SK-N-SH (cell line): ENCODE measurements at regions not wholly inside any gene's neighbourhood (a gene's known extent, or its start where the extent isn't known, plus 50 kb on each side); places are given as distances from the start of the nearest gene placed in this dataset.

Source experiments
- CTCF ChIA-PET: fragments of 300-600, 350-600 bp; formaldehyde crosslinking; extraction: SDS; loops from one replicate; lab custom pipeline; 2021; lab: Yijun Ruan, JAX
- POLR2A ChIA-PET: fragments of 350-600 bp; sonication (Branson Sonifier 250); formaldehyde crosslinking; extraction: SDS; loops from one replicate; lab custom pipeline; 2020; ENCODE audit warnings: antibody characterized with exemption, inconsistent platforms; lab: Yijun Ruan, JAX
- DNase-seq: peaks from one replicate; pipeline ENCODE4 v3.0.0; 2012
- H2AFZ ChIP-seq: fragments of 200-600 bp; sonication (generic); 2 replicates; pipeline ENCODE4 v1.8.1; 2016; ENCODE audit warnings: antibody characterized with exemption, mild to moderate bottlenecking, low read depth
- H3F3A ChIP-seq: fragments of 200-600 bp; sonication (generic); replicated peaks from 2 replicates; pipeline ENCODE3; 2016; ENCODE audit warnings: antibody characterized with exemption, mild to moderate bottlenecking; ENCODE audit not compliant: insufficient read depth
- H3K27ac ChIP-seq, 2 experiments: fragments of 200-500 bp in 1 of 2; fragments of 200-600 bp in 1 of 2; sonication (Bioruptor generic) in 1 of 2; sonication (generic), shearing (Covaris generic) in 1 of 2; 2 replicates each; pipeline versions ENCODE4 v1.5.1 to v1.6.1; 2014 to 2016; ENCODE audit warnings: low read depth in 2 of 2, inconsistent platforms in 1 of 2, low read length in 1 of 2, mild to moderate bottlenecking in 1 of 2, mixed read lengths in 1 of 2
- H3K27me3 ChIP-seq: fragments of 200-600 bp; sonication (generic), shearing (Covaris generic); 2 replicates; pipeline ENCODE4 v1.6.1; 2016; ENCODE audit warnings: mixed run types; ENCODE audit not compliant: insufficient read depth
- H3K36me3 ChIP-seq, 2 experiments: fragments of 200-500 bp in 1 of 2; fragments of 200-600 bp in 1 of 2; sonication (Bioruptor generic) in 1 of 2; sonication (generic) in 1 of 2; replicated peaks in 1 of 2; 2 replicates each; pipeline versions ENCODE3 to v1.5.1; 2014 to 2016; ENCODE audit warnings: low read length in 1 of 2, mild to moderate bottlenecking in 1 of 2; ENCODE audit not compliant: insufficient read depth in 2 of 2, control insufficient read depth in 1 of 2
- H3K4me1 ChIP-seq, 2 experiments: fragments of 200-500 bp in 1 of 2; fragments of 200-600 bp in 1 of 2; sonication (Bioruptor generic) in 1 of 2; sonication (generic), shearing (Covaris generic) in 1 of 2; 2 replicates each; pipeline versions ENCODE4 v1.5.1 to v1.6.1; 2014 to 2016; ENCODE audit warnings: low read depth in 1 of 2, low read length in 1 of 2, mixed run types in 1 of 2; ENCODE audit not compliant: insufficient read depth in 2 of 2, control insufficient read depth in 1 of 2
- H3K4me2 ChIP-seq: fragments of 200-600 bp; sonication (generic), shearing (Covaris generic); 2 replicates; pipeline ENCODE4 v1.6.1; 2017; ENCODE audit warnings: mixed run types
- H3K4me3 ChIP-seq, 2 experiments: fragments of 200-500 bp in 1 of 2; fragments of 200-600 bp in 1 of 2; sonication (Bioruptor generic) in 1 of 2; sonication (generic), shearing (Covaris generic) in 1 of 2; 2 replicates each; pipeline versions ENCODE4 v1.5.1 to v1.8.1; 2014 to 2016; ENCODE audit warnings: low read depth in 2 of 2, inconsistent platforms in 1 of 2, low read length in 1 of 2, mild to moderate bottlenecking in 1 of 2, mixed read lengths in 1 of 2, moderate library complexity in 1 of 2
- H3K79me2 ChIP-seq: fragments of 200-600 bp; sonication (generic); 2 replicates; pipeline ENCODE4 v1.8.1; 2017; ENCODE audit warnings: mild to moderate bottlenecking; ENCODE audit not compliant: insufficient read depth
- H3K9ac ChIP-seq: fragments of 200-600 bp; sonication (generic); 2 replicates; pipeline ENCODE4 v1.6.1; 2017; ENCODE audit warnings: mixed run types
- H3K9me2 ChIP-seq: fragments of 200-600 bp; sonication (generic); 2 replicates; pipeline ENCODE4 v1.6.1; 2017; ENCODE audit warnings: mixed run types
- H3K9me3 ChIP-seq: fragments of 200-600 bp; sonication (generic); 2 replicates; pipeline ENCODE4 v1.6.1; 2017; ENCODE audit warnings: mixed run types, mild to moderate bottlenecking, moderate library complexity
- H4K20me1 ChIP-seq: fragments of 200-600 bp; sonication (generic); 2 replicates; pipeline ENCODE4 v1.6.1; 2017; ENCODE audit warnings: mild to moderate bottlenecking, mixed run types; ENCODE audit not compliant: insufficient read depth
- CHD2 ChIP-seq: fragments of 150-350 bp; IDR thresholded peaks from 2 replicates; pipeline ENCODE4 v1.6.1; 2018; ENCODE audit warnings: low read length; ENCODE audit not compliant: partially characterized antibody
- CTCF ChIP-seq: fragments of 200-600 bp; sonication (generic); IDR thresholded peaks from 2 replicates; pipeline ENCODE4 v1.6.1; 2017; ENCODE audit warnings: antibody characterized with exemption, mild to moderate bottlenecking, moderate library complexity
- ELF1 ChIP-seq: IDR thresholded peaks from 2 replicates; pipeline ENCODE4 v1.4.0; 2012
- FOSL2 ChIP-seq: IDR thresholded peaks from 2 replicates; pipeline ENCODE4 v1.4.0; 2012; ENCODE audit warnings: low read depth, mild to moderate bottlenecking, moderate library complexity, borderline replicate concordance
- FOXJ3 ChIP-seq: sonication (generic); formaldehyde crosslinking; IDR thresholded peaks from 2 replicates; pipeline ENCODE4 v1.5.1; 2020; ENCODE audit warnings: mild to moderate bottlenecking, missing genetic modification reagents
- FOXM1 ChIP-seq: IDR thresholded peaks from 2 replicates; pipeline ENCODE4 v1.4.0; 2012; ENCODE audit warnings: low read depth, mild to moderate bottlenecking
- GABPA ChIP-seq: IDR thresholded peaks from 2 replicates; pipeline ENCODE4 v1.4.0; 2012; ENCODE audit warnings: low read depth, mild to moderate bottlenecking
- GATA2 ChIP-seq: sonication (generic); formaldehyde crosslinking; IDR thresholded peaks from 2 replicates; pipeline ENCODE4 v1.5.0; 2020; ENCODE audit warnings: mild to moderate bottlenecking, missing genetic modification reagents
- IRF3 ChIP-seq: fragments of 150-350 bp; IDR thresholded peaks from 2 replicates; pipeline ENCODE4 v1.6.1; 2016; ENCODE audit warnings: mild to moderate bottlenecking, low read depth, low read length
- JUND ChIP-seq: IDR thresholded peaks from 2 replicates; pipeline ENCODE4 v1.4.0; 2012
- MEF2A ChIP-seq: IDR thresholded peaks from 2 replicates; pipeline ENCODE4 v1.4.0; 2012; ENCODE audit warnings: low read depth, borderline replicate concordance
- MXI1 ChIP-seq: IDR thresholded peaks from 2 replicates; pipeline ENCODE4 v1.6.1; 2012; ENCODE audit warnings: mild to moderate bottlenecking, low read depth, low read length, improper control_type of control experiment
- RAD21 ChIP-seq: IDR thresholded peaks from 2 replicates; pipeline ENCODE4 v1.6.1; 2012; ENCODE audit warnings: mild to moderate bottlenecking, low read length
- RCOR1 ChIP-seq: fragments of 150-350 bp; IDR thresholded peaks from 2 replicates; pipeline ENCODE4 v1.6.1; 2017; ENCODE audit warnings: antibody characterized with exemption, low read length
- REST ChIP-seq: IDR thresholded peaks from 2 replicates; pipeline ENCODE4 v1.6.1; 2012; ENCODE audit warnings: mild to moderate bottlenecking, low read depth, low read length, moderate library complexity
- RFX5 ChIP-seq: IDR thresholded peaks from 2 replicates; pipeline ENCODE4 v1.6.1; 2012; ENCODE audit warnings: mild to moderate bottlenecking, improper control_type of control experiment, low read length
- TAF1 ChIP-seq: IDR thresholded peaks from 2 replicates; pipeline ENCODE4 v1.6.1; 2012; ENCODE audit warnings: low read depth, mild to moderate bottlenecking, low read length, moderate library complexity, borderline replicate concordance
- TEAD4 ChIP-seq: IDR thresholded peaks from 2 replicates; pipeline ENCODE4 v1.4.0; 2012; ENCODE audit warnings: mild to moderate bottlenecking, borderline replicate concordance; ENCODE audit not compliant: insufficient read depth
- USF1 ChIP-seq: IDR thresholded peaks from 2 replicates; pipeline ENCODE4 v1.4.0; 2012; ENCODE audit warnings: low read depth, borderline replicate concordance
- ZBTB33 ChIP-seq: IDR thresholded peaks from 2 replicates; pipeline ENCODE4 v1.4.0; 2012; ENCODE audit warnings: low read depth, borderline replicate concordance
- WGBS: methylation state at CpG from one replicate; pipeline ENCODE4 v1.1.6; 2017; ENCODE audit warnings: low lambda C conversion rate; 5-methylcytosine and 5-hydroxymethylcytosine counted together

GRCh38 chr5:166595274-166595951 lies 1696.0 kb upstream of the WWC1 start:
- Histone ChIP-seq H2AFZ (no peak overlapping the region), H3K4me3 (no peak overlapping the region), H3K9ac (no peak overlapping the region), H3K27me3 (no peaks in the 10 kb centered on the region), H3K9me2 (no peaks in the 10 kb centered on the region), H3F3A (no peaks in the 10 kb centered on the region), H4K20me1 (no peaks in the 10 kb centered on the region), H3K4me2 (no peak overlapping the region), H3K4me1 (no peaks in the 10 kb centered on the region), H3K79me2 (no peaks in the 10 kb centered on the region), H3K9me3 (no peaks in the 10 kb centered on the region), H3K36me3 (no peaks in the 10 kb centered on the region), H3K27ac (no peak overlapping the region)
- ChIA-PET POLR2A (no interaction called here), CTCF (no interaction called here)
- TF ChIP-seq RCOR1 (no peak), FOSL2 (no peak), MXI1 (no peak), ELF1 (no peak), USF1 (no peak), FOXJ3 (CRISPR knock-in tag) (no peak), RFX5 (no peak), MEF2A (no peak), TEAD4 (no peak), FOXM1 (no peak), GATA2 (CRISPR knock-in tag) (no peak), GABPA (no peak), TAF1 (no peak), CHD2 (no peak), IRF3 (no peak), CTCF (no peak), RAD21 (no peak), REST (no peak), JUND (no peak), ZBTB33 (no peak)
- WGBS, result 38% methylated on average over 7 of the region's 7 CpGs
- DNase-seq, result no peak
